Right ventricle myocardium inferior (tissue), 1 donor: ENCODE measurements at regions not wholly inside any gene's neighbourhood (a gene's known extent, or its start where the extent isn't known, plus 50 kb on each side); places are given as distances from the start of the nearest gene placed in this dataset.

Experiments
- ATAC-seq: fragments of 200-7000 bp; cut with Tn5 transposase; one replicate; pipeline ENCODE4 v1.9.1; 2020; ENCODE audit warnings: mild to moderate bottlenecking, moderate library complexity
- DNase-seq: peaks from one replicate; pipeline ENCODE4 v3.0.0; 2021; ENCODE audit errors: missing footprints
- intact Hi-C: fragments of 100-400 bp; cut with DNase I; formaldehyde crosslinking; loops from one replicate; pipeline ENCODE4 v1.11.0; 2022
- donor health status: DM: no; HTN: yes; CAD: no; lungs with severe emphysema.

GRCh38 chr3:56987238-56987895 is 73.1 kb upstream of the SPATA12 start:
- DNase-seq = no peak
- ATAC-seq = no peak
- intact Hi-C loops = loop anchor here (5.0 kb wide), 2 partner anchors 65 to 130 kb away; no protein-coding TSS in a partner anchor

GRCh38 chr3:56986347-56986746 is 74.1 kb upstream of the SPATA12 start:
- DNase-seq (no peak), ATAC-seq (peak; percentile 8)
- intact Hi-C loops = loop anchor here (5.0 kb wide), 2 partner anchors 64 to 129 kb away; no protein-coding TSS in a partner anchor

- DNase-seq = no peak
- no peak for ATAC-seq
- intact Hi-C loops = loop anchor here (5.0 kb wide), 2 partner anchors 64 to 129 kb away; no protein-coding TSS in a partner anchor
Observed at GRCh38 chr3:56985878-56986277, 74.6 kb upstream of the SPATA12 start.

- intact Hi-C loops = loop anchor here (5.0 kb wide), 2 partner anchors 63 to 128 kb away; no protein-coding TSS in a partner anchor
- no peak for DNase-seq
Observed at GRCh38 chr3:56985460-56985859, 75.0 kb upstream of the SPATA12 start.

GRCh38 chr3:56983427-56983826 is 77.0 kb upstream of the SPATA12 start:
- intact Hi-C loops = no loop called here
- ATAC-seq = no peak
- no peak for DNase-seq

More at GRCh38 chr3:56985460-56985859, 75.0 kb upstream of the SPATA12 start:
- no peak for ATAC-seq

- no peak for DNase-seq
- no peak for ATAC-seq
- intact Hi-C loops = no loop called here
Observed at GRCh38 chr3:56981445-56982230, 78.8 kb upstream of the SPATA12 start.

- intact Hi-C loops = no loop called here
- ATAC-seq (peak; percentile 85), DNase-seq (peak; percentile 75)
Observed at GRCh38 chr3:56980798-56981390, 79.6 kb upstream of the SPATA12 start.

- intact Hi-C loops = no loop called here
- DNase-seq (no peak), ATAC-seq (no peak)
Observed at GRCh38 chr3:56980243-56980642, 80.2 kb upstream of the SPATA12 start.

GRCh38 chr3:56979791-56980190 is 80.7 kb upstream of the SPATA12 start:
- intact Hi-C loops = no loop called here
- ATAC-seq (no peak), DNase-seq (no peak)

- no peak for ATAC-seq
- intact Hi-C loops = no loop called here
- DNase-seq = no peak
Observed at GRCh38 chr3:56977561-56977889, 82.9 kb upstream of the SPATA12 start.

- DNase-seq = no peak
- intact Hi-C loops = no loop called here
- ATAC-seq = no peak
Observed at GRCh38 chr3:56976651-56977560, 83.6 kb upstream of the SPATA12 start.

GRCh38 chr3:56975567-56975966 is 84.9 kb upstream of the SPATA12 start:
- no peak for DNase-seq
- intact Hi-C loops = no loop called here
- no peak for ATAC-seq

GRCh38 chr3:56974247-56974930 is 86.1 kb upstream of the SPATA12 start:
- intact Hi-C loops = no loop called here
- DNase-seq (no peak), ATAC-seq (no peak)

- DNase-seq (no peak), ATAC-seq (no peak)
- intact Hi-C loops = no loop called here
Observed at GRCh38 chr3:56971816-56972215, 88.6 kb upstream of the SPATA12 start.

- ATAC-seq (no peak), DNase-seq (no peak)
- intact Hi-C loops = no loop called here
Observed at GRCh38 chr3:56971261-56971660, 89.2 kb upstream of the SPATA12 start.

GRCh38 chr3:56970461-56970879 is 90.0 kb upstream of the SPATA12 start:
- DNase-seq = no peak
- ATAC-seq = peak; percentile 62
- intact Hi-C loops = no loop called here

- intact Hi-C loops = no loop called here
- ATAC-seq (no peak), DNase-seq (no peak)
Observed at GRCh38 chr3:56969851-56970250, 90.6 kb upstream of the SPATA12 start.

GRCh38 chr3:56966509-56966908 is 94.0 kb upstream of the SPATA12 start:
- ATAC-seq (no peak), DNase-seq (no peak)
- intact Hi-C loops = no loop called here
